Glomerular visceral epithelial cell (primary cell): ENCODE measurements at regions not wholly inside any gene's neighbourhood (a gene's known extent, or its start where the extent isn't known, plus 50 kb on each side); places are given as distances from the start of the nearest gene placed in this dataset.

ENCODE experiments used
- DNase-seq: peaks from one replicate; pipeline ENCODE4 v3.0.0-alpha.2; 2016; ENCODE audit errors: extremely low spot score

DNA sequence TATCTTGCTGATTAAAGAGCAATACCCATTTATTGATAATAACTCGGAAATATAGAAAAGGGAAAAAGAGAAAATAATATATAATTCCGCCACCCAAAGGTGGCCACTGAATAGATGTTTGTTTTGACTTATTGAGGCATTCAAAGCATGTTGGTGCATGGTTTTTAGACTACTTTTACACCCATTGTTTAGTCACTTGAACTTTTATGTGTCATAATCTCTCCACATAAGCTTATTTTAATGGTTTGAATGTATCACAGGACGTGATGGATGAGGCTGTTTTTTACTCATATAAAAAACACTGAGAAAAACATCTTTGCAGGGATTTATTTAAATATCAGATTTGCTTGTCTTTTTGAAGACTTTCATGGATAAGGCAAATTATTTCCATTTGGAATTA lies 120.4 kb downstream of the ACKR3 start:
- DNase-seq, result no peak

DNA sequence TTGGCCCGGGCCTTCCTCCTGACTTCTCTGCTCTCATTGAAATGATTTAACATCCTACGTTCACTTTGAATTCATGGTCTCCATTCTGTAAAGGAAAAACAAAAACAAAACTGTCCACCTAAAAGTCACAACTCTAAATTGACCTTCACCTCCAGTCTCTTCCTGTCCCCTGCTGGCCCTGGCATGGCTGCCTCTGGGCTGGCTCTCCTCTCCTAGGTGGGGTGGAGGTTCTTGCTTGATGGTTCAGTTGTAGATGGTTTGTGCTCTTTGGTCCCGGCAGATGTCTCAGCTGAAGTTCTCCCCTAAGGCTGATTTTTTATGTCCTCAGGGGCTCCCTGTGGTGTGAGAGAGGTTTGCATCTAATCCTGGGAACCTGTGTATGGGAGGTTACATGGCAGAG lies 121.1 kb downstream of the ACKR3 start:
- no peak for DNase-seq

DNA sequence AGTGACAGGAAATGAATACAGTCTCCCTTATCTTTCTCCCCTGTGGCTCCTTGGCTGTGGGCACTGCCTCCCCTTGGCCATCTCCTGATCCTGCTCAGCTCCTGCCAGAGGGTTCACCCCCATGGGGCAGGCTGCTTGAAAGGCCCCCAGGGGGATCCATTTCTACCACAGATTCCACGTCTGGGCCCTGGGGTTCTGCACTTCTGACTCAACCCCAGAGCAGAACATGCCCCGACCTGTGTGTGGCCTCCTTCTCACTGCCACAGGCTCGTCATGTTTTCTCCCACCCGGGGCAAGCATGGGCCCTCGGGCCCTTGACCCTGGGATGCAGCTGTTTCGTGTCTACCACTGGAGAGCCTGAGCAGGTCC lies 122.2 kb downstream of the ACKR3 start:
- peak; percentile 25 for DNase-seq

DNA sequence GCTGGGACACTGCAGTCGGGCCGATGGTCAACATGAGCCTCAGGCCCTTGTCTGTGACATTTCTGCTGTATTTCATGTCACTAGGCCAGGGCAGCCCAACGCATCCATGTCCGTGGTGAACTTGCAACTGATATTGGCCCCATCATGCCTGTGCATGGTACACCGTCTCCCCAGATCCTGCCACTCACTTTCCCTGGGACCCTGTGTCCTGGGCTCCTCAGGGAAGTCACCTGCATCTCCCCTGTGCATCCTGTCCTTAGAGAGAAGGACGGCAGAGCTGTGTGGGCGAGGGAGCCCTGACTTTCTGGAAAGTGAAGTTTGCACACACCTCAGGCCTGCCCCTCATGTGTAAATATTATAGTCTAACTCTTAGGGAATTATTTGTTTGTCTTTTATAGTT lies 123.3 kb downstream of the ACKR3 start:
- no peak for DNase-seq

DNA sequence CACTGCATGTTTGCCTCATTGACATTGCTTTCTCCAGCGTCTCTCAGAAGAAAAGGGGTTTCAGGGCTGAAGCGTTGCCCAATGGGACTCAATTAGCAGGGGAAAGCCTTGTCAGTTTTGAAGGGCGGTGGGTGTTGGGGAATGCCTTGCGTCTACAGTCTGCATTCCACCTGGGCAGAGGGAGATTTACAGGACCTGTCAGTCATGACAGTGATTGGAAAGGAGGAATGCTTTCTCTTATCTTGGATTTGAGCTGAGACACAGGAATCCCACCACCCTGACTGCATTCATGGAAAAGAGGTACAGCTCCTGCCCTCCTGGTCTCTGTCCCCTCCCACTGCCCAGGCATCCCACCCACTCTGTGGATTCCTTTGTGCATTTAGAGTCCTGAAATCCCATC lies 123.9 kb downstream of the ACKR3 start:
- DNase-seq, result no peak

DNA sequence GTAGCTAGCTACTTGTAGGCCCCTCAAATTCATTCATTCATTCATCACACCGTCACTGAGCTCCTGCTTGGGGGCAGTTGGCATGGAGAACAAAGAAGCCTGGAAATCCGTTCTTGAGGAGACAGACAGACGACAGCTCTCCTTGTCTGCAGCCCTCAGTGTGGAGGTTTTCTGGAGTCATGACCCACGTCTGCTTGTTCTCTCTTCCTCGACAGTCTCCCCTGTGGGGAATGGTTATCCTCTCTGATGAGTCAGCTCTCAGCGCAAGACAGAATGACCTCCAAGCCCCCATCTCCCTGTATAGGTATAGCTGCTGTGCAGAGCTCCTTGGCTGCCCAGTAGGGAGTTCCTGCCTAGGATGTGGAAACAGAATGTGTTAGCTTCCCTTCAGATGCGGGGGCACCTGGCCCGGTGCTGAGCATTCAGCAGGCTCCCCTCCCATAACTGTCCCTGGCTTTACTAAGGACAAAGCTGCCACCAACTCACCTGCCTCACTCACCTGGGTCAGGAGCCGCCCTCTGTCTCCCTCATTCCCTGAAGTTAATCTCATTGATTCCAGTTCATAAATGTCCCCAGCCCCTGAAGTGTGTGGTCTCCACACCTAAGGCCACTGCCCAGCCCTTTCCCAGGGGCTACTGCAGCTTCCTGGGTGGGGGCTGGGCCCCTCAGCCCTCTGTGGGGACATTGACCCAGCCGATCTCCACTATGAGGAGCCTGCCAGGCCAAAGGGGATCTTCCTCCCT lies 124.7 kb downstream of the ACKR3 start:
- no peak for DNase-seq

DNA sequence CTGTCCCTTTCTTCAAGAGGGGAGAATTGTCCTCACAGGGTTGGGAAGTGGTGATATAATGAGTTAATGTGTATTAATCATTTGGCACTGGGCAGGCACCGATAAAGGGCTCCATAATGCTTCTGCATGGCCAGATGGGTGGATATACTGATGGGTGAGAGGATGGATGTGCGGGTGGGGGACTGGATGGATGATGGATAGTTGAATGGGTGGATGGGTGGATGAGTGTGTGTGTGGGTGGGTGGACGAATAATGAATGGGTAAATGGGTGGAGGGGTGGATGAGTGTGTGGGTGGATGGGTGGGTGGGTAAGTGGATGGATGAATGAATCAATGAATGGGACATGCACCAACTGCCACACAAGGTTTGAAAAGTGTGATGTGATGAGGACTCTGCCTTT lies 127.2 kb downstream of the ACKR3 start:
- DNase-seq, result no peak

DNA sequence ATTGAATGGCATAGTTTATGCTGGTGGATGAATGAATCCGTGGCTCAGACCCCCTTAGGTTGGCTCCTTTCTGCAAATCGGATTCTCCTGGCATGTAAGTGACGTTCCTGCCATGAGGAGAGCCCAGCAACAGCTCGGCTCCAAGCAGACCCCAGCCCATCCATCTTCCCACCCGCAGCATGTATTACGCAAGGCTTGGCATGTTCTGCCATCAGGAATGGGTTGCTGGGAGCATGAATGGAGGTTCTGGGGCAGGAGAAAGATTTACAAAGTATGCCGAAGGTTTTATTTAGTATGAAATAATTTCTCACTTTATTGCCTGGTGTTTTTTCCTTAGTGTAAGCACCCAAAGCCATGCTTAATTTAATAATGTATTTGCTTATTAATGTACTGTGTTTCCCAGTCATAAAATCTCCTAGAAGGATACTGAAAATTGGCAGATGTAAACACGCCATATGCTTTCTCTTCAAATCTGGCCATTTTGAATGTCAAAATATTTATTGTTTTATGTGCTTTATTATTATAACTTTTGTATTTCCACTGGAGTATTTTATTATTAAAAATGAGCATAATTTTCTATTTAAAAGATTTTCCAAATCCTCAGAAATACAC lies 128.5 kb downstream of the ACKR3 start:
- DNase-seq, result no peak

DNA sequence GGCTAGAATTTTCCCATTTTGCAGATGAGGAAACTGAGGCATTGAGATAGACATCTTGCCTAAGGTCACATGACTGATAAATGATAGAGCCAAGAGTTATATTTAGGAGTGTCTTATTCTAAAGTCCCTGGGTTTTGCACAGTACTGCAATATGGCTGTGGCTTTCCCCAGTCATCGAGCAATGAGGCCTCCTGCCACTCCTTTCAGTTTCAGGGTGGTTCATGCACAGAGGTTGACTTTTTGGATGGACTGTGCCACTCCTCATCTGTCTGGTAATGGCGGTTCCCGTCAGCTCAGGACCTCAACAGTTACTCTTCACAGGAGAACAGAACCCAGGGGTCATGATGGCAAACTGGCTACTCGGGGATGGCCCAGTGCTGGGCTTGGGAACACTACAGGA lies 131.1 kb downstream of the ACKR3 start:
- DNase-seq, result no peak

DNA sequence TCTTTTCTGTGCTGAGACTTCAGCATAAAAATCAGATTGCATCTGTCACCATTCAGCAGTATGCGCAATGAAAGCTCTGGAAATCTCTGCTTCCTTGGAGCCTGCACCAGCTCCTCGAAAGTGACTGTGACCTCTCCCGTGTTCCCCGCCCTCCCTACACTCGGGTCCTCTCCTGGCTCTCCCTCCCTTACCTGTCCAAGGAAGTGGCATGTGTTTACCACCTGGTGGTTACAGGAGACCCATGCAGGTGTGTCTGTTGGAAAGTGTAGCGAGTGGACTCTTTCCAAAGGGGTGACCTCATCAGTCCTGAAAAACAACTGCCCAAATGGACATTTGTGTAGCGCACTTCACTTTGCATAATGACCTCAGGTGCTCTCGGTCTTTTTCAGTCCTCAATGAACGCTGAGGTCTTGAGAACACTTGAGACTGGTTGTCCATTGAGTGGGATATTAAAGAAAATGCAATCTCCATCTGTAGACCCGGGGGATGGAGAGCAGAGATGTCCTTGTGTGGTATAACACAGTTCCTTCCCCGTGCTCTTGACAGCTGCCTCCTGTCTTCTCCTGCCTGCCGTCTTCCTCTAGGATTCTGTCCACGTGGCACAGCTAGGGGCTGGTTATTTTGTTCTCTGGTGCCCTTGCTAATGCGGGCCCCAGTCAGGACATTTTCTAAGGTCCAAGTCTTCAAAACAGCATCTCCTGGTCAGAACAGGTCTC lies 133.2 kb downstream of the ACKR3 start:
- no peak for DNase-seq

DNA sequence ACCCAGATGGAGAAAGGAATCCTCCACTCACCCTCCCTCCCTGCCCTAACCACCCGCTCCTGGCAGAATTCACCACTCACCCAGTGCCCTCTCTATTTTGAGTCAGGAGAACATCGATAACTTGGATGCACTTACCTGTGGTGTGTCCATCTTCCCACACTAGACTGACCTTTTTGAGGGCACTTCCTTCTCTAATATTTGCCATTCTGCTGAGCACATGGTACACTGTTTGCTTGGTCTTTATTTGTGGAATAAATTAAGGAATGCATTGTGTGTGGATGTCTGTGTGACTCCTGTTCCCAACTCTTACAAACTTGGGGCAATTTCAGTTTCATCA lies 133.7 kb downstream of the ACKR3 start:
- no peak for DNase-seq

DNA sequence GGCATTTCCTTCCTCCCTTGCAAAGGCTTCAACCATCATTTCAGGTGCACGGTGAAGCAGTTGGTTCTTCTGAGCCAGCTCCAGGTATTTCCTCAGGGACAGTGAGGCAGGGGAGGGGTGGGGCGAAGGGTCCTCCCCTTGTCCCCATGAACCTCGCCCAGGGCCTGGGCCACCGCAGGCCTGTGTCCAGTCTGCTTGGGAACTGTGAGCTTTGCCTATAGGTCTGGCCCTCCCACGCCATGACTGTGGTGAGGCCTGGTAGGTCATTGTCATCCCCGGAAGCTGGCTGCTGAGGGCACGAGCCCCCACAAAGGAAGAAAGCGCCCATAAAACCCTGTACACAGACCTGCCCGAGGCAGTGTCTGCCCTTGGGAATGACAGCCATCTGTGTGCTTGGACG lies 134.3 kb downstream of the ACKR3 start:
- DNase-seq, result no peak

DNA sequence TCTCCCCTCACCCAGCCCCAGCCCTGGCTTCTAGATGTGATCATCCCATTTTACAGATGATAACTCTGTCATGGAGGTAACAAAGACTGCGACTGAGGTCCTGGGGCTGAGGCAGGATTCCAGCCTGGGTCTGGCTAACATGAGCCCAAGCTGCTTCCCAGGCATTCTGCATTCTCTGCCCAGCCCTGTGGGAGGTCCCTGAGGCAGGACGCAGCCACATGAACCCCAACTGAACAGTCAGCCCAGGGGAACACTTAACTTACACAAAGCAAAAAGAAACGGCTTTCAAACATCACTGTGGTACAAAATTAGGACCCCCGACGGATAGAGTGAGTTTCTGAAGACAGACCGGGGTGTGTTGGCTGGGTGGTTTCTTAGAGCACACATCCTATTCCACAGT lies 135.3 kb downstream of the ACKR3 start:
- no peak for DNase-seq

DNA sequence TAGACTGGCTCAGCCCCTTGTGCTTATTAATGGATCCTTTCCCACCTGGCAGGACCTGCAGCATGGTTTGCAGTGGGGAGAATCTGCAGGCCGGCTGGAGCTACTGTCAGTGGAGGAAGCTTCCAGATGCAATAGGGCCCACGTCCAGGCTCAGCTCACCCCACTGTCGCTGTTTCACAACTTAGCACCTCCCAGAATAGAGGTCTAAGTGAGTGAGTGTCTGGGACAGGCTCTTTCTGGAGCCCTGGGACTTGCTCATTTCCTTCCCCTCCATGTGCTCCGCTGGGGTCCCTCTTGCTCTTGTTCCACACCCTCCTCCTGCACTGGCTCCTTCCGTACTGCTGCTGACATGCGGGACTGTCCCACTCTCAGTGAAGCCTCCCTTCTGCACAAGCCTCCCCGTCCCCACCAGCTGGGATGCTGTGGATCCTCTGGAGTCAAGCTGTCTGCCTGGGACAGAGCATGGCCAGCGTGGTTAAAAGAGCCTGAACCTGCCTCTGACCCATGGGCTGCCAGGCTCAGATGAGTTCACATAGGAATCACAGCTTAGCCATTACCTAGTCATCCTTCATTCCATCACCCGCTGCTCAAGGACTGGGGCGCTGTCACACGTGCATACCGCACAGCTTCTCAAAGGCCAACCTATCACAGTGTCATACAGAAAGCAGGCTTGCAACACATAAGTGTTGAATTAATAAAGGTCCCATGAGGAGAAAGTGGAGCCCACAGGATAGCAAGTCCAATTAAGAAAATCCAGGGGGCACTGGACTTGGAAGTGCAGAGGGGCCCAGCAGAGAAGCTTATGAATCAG lies 135.9 kb downstream of the ACKR3 start:
- no peak for DNase-seq

DNA sequence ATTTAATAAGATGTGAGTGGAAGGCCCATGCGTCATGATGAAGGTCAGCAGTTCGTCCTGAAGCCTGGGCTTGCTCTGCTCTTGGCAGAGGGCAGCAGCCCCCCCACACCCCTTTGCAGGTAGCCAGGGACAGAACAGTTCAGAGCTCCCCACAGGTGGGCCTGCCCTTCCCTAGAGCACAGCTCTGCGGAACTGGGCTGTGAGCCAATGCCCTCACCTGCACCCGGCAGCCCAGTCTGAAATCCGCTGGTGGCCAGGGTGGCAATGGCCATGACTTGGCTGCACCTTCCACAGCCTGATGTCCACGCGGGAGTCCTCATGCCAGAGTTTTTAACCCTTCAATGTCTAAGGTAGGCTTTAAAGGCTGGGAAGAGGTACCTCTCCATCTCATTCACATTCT lies 136.7 kb downstream of the ACKR3 start:
- no peak for DNase-seq

DNA sequence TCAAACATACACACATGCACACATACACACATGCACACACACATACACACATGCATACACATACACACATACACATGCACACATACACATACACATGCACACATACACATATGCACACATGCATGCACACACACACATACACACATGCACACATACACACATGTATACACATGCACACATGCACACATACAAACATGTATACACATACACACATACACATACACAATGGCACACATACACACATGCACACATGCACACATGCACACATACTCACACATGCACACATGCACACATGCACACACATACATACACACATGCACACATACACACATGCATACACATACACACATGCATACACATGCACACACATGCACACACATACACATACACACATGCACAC lies 137.2 kb downstream of the ACKR3 start:
- DNase-seq, result no peak

DNA sequence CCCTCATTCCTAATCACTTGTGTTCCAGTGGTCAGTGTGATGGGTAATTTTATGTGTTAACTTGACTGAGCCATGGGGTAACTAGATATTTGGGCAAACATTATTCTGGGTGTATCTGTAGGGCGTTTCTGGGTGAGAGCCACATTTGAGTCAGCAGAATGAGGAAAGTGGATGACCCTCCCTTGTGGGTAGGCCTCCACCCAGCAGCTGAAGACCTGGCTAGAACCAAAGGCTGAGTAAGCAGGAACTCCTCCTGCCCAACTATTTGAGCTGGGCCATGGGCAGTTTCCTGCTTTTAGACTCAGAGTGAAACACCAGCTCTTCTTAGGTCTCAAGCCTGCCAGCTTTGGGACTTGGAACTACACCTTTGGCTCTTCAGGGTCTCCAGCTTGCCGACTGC lies 141.8 kb downstream of the ACKR3 start:
- DNase-seq, result peak; percentile 58

DNA sequence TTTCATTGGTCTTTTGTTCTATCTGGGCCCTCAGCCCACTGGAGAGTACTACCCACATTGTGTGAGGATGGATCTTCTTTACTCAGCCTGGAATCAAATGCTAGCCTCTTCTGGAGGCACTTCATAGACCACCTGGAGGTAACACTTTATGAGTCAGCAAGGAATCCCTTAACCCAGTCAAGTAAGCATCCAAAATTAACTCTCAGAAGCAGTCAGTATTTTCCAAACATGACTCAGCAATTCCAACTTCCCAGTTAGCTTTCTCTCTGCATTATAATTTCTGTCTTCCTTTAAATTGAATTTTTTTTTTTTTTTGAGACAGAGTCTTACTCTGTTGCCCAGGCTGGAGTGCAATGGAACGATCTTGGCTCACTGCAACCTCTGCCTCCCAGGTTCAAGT lies 142.7 kb downstream of the ACKR3 start:
- DNase-seq, result peak; percentile 48

DNA sequence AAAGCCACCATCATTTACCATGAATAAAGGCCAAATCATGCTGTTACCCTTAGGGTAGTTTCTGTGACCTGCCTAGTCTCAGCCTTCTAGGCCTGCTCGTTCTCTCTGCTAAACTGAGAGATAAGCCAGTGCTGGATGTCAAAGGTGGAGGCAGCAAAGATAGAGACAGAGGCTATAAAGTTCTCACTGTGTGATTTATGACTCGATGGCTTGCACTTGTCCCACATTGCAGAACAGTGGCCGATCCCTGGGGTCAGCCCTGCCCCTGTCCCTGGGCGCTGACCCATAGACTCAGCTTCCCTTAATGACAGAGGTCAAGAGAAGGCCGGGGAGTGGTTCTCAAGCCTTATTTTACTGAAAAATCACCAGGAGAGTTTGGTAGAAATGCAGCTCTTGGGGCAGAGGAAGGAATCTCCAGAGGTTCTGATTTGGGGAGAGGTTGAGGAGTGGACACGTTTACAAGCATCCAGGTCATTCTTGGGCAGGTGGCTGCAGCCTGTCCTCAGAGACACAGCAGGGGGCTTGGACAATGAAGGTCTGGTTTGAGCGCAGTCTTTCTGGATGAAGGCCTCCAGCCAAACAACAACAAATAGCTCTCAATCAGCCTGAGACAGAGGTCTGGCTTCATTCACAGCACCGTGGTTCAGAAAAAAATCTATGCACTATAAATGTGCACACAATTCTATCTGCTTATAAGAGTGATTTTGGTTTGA lies 143.5 kb downstream of the ACKR3 start:
- no peak for DNase-seq

DNA sequence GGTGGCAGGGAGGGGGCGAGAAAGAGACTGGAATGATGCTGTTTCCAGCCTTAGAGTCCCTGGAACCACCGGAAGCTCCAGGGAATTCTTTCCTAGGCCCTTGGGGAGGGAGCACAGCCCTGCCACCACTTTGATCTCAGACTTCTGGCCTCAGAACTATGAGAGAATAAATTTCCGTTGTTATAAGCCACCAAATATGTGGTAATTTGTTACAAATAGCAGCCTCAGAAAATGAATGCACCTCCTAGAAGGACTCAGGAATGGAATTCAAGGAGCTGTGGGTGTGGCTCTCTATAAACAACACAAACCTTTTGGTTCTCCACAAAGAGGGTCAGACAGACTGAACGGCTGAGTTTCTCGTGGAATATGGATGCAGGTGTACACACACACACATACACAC lies 144.5 kb downstream of the ACKR3 start:
- DNase-seq, result no peak

DNA sequence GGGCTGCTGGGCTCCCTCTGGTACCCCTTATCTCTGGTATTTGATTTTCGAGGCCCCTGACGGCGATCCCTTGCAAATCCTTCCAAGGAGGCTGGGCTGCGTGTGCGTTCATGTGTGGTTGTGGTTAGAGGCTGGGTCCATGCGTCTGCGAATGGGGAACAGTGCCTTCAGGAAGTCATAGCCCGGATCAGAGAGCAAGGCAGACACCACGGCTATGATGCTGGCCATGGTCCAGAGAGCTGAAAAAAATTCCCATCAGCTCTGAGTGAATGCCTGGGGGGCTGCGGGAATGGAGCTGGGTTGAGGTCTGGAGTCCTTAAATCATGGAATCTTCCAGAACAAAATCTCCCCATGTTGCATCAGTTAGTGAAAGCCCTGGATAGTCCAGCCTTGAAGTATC lies 145.5 kb downstream of the ACKR3 start:
- DNase-seq, result peak; percentile 75

DNA sequence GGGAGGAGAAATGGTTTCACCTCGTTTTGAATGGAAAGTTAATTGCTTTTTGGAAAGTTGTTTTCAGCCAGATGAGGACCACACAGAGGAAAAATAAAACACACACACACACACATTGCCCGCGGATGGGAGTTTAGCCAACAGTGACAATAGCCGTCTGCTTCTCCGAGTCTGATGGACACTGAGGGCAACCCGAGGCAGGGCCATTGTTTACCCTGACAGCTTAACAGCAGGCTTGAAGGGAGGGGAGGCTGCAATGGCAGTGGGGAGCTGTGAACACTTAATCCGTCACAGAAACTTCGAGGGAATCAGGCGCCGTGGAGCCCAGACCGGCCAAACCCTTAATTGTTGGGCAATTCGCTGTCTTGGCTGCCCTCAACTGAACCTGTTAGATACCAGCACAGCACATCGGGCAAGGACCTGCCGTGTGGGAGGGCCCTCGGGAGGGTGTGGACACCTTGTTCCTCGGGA lies 145.9 kb downstream of the ACKR3 start:
- no peak for DNase-seq
